Activated naive CD4-positive, alpha-beta T cell treated with anti-CD3 and anti-CD28 coated beads, Interleukin-2, amount 50 U/mL, for 72 hours (primary cell): ENCODE measurements at regions not wholly inside any gene's neighbourhood (a gene's known extent, or its start where the extent isn't known, plus 50 kb on each side); places are given as distances from the start of the nearest gene placed in this dataset.

Source experiments
- ATAC-seq, 2 donors: fragments of 150-1000 bp; cut with Tn5 transposase; 2 replicates each; pipeline ENCODE4 v1.10.0; 2021; ENCODE audit warnings: mild to moderate bottlenecking in 2 of 2, moderate library complexity in 2 of 2
- DNase-seq, 2 donors: peaks; one replicate each; pipeline ENCODE4 v3.0.0; 2021 to 2022; ENCODE audit warnings: low spot score in 2 of 2
- H3K27ac Mint-ChIP-seq, 2 donors: one replicate each; pipeline ENCODE4 v1.8.0; 2022; ENCODE audit warnings: mild to moderate bottlenecking in 2 of 2, mixed read lengths in 2 of 2
- H3K36me3 Mint-ChIP-seq, 2 donors: one replicate each; pipeline ENCODE4 v1.8.0; 2022; ENCODE audit warnings: mixed read lengths in 2 of 2
- H3K9me3 Mint-ChIP-seq, 2 donors: one replicate each; pipeline ENCODE4 v1.8.0; 2022; ENCODE audit warnings: mixed read lengths in 2 of 2

DNA sequence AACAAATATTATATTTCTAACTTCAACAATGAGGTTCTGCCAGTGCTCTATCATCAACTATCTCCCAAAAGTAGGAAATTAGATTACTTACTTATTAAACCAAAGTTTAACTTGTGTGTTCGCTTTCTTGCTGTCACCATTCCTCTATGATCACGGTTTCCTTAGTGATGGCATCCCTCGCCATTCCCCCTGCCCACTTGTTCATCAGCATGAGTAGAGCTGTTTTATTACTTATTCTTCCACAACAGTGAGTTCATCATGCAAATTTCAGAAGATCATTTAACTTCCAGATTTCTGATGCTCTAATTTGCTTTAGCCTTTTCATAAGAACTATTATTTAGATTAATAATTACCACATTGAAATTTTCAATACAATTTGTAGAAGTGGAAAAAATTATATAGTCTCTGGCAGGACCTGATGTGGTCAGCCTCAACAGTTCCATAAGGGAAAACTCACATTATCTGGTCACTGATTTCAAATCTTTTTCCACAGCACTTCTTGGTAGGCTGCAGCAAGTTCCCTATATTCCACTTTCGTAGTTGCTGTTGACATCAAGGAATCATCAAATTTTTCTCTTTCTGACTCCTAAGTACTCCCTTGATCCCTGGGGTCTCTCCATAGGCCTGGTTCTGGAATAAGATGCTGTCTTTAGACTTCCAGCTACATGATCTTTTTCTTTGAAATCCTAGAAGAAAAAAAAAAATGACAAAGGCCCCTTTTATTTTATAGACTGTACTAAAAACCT lies 174.6 kb downstream of the RASSF9 start:
- DNase-seq, result no peak
- H3K36me3 Mint-ChIP-seq, result peaks cover 7 to 9% of the 10 kb centered on the region in 2 donors
- no peak for ATAC-seq
- H3K9me3 Mint-ChIP-seq, result peaks cover 19 to 21% of the 10 kb centered on the region in 2 donors
- H3K27ac Mint-ChIP-seq, result no peak overlapping the region

GRCh38 chr12:85662207-85662602 lies 174.0 kb downstream of the RASSF9 start:
- DNase-seq, result no peak
- H3K36me3 Mint-ChIP-seq, result peaks cover 7 to 9% of the 10 kb centered on the region in 2 donors
- peaks cover 19 to 21% of the 10 kb centered on the region in 2 donors for H3K9me3 Mint-ChIP-seq
- ATAC-seq, result no peak
- H3K27ac Mint-ChIP-seq, result no peak overlapping the region

DNA sequence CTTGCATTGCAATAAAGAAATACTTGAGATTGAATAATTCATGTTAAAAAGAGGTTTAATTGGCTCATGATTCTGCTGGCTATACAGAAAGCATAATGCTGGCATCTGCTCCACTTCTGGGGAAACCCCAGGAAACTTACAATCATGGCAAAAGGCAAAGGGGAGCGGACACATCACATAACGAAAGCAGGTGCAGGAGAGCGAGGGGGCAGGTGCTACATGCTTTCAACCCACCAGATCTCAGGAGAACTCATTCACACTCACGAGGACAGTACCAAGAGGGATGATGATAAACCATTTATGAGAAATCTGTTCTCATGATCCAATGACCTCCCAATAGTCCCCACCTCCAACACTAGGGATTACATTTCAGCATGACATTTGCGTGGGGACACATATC lies 172.6 kb downstream of the RASSF9 start:
- H3K27ac Mint-ChIP-seq, result no peak overlapping the region
- peaks cover 2 to 4% of the 10 kb centered on the region in 2 donors for H3K36me3 Mint-ChIP-seq

DNA sequence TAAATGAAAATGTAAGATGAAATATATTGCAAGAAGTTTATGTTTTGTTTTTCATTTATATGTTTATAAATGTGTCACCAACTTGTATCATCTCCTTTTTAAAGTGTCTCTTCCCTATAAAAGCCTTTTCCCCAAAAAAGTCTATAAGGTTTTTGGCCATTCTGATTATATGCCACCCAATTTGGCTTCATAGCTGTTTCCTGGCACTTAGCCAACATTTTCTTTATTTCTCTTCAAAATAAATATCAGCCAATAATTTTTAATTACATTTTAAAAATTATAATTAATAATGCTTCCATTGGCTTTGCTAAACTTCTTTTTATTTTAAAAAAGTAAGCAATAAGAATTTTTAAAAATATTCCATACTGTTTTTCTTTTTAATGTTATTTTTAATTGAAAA lies 171.8 kb downstream of the RASSF9 start:
- no peak for ATAC-seq
- no peaks in the 10 kb centered on the region for H3K36me3 Mint-ChIP-seq
- H3K9me3 Mint-ChIP-seq, result peaks cover 9 to 11% of the 10 kb centered on the region in 2 donors
- H3K27ac Mint-ChIP-seq, result no peak overlapping the region
- no peak for DNase-seq

More for the DNA sequence above, 172.6 kb downstream of the RASSF9 start:
- no peak for ATAC-seq
- peaks cover 11 to 14% of the 10 kb centered on the region in 2 donors for H3K9me3 Mint-ChIP-seq
- DNase-seq, result no peak

DNA sequence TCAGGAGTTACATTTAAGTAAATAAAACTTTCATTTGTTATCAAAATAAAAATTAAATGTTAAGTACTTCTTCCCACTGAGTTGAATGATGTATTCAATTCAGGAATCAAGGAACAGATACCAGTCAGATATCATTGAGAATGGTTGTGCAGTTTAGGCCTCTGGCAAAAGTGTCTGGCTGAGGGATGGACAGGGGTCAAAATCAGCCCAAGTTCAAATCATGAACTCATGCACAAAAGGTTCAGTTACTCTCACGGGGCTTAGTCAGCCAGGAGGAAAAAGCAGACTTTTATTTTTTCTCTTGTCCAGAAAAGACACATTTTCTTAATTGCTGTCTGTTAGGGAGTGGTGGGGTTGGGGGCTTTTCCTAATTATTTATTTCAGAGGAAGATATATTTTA lies 166.3 kb downstream of the RASSF9 start:
- Mint-ChIP-seq H3K27ac (no peak overlapping the region), H3K36me3 (no peaks in the 10 kb centered on the region), H3K9me3 (peaks cover 0 to 3% of the 10 kb centered on the region in 2 donors)
- no peak for DNase-seq
- ATAC-seq, result no peak

- ATAC-seq, result no peak
- Mint-ChIP-seq H3K36me3 (no peaks in the 10 kb centered on the region), H3K27ac (no peak overlapping the region), H3K9me3 (peaks cover 0 to 8% of the 10 kb centered on the region in 2 donors)
- no peak for DNase-seq
Measured at GRCh38 chr12:85672436-85672835, 163.8 kb downstream of the RASSF9 start.

DNA sequence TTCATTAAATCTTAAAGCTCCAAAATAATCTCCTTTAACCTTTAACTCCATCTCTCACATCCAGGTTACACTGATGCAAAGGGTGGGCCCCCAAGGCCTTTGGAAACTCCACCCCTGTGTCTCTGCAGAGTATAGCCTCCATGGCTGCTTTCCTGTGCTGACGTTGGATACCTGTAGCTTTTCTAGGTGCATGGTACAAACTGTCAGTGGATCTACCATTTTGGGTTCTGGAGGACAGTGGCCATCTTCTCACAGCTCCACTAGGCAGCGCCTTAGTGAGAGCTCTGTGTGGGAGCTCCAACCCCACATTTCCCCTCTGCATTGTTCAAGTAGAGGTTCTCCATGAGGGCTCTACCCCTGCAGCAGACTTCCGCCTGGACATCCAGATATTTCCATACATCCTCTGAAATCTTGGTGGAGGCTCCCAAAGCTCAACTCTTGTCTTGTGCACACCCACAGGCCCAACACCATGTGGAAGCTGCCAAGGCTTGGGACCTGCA lies 162.2 kb downstream of the RASSF9 start:
- DNase-seq (no peak), ATAC-seq (no peak)
- Mint-ChIP-seq H3K9me3 (peaks cover 0 to 8% of the 10 kb centered on the region in 2 donors), H3K27ac (no peak overlapping the region), H3K36me3 (no peaks in the 10 kb centered on the region)

GRCh38 chr12:85676816-85677749 lies 159.1 kb downstream of the RASSF9 start:
- H3K36me3 Mint-ChIP-seq, result no peaks in the 10 kb centered on the region
- DNase-seq (no peak), ATAC-seq (no peak)
- H3K27ac Mint-ChIP-seq, result no peak overlapping the region
- H3K9me3 Mint-ChIP-seq, result peaks cover 10 to 13% of the 10 kb centered on the region in 2 donors

- H3K27ac Mint-ChIP-seq, result no peak overlapping the region
- H3K9me3 Mint-ChIP-seq, result peaks cover 10 to 13% of the 10 kb centered on the region in 2 donors
- no peak for ATAC-seq
Measured at GRCh38 chr12:85679296-85679695, 156.9 kb downstream of the RASSF9 start.

DNA sequence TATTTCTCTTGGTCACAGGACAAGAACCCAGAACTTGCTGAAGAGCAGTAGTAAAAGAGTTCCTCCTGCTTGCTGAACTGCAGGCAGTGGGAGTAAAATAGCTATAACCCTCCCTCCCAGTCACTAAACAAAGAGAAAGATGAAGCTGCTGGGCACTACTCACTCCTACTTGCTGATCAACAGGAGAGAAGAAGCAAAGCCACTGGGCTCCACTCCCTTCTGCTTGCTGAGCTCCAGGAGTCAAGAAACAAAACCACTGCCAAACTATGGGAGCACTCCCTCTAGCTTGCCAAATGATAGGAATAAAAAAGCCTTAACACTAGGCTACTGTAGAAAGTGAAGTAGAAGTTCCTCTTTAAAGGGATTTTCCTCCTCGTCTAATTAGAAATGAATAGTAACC lies 155.3 kb downstream of the RASSF9 start:
- DNase-seq (no peak), ATAC-seq (no peak)
- no peak overlapping the region for H3K27ac Mint-ChIP-seq
- no peaks in the 10 kb centered on the region for H3K36me3 Mint-ChIP-seq
- H3K9me3 Mint-ChIP-seq, result peaks cover 8 to 10% of the 10 kb centered on the region in 2 donors

More at GRCh38 chr12:85679296-85679695, 156.9 kb downstream of the RASSF9 start:
- no peaks in the 10 kb centered on the region for H3K36me3 Mint-ChIP-seq
- DNase-seq, result no peak

GRCh38 chr12:85681333-85681732 lies 154.9 kb downstream of the RASSF9 start:
- H3K27ac Mint-ChIP-seq, result no peak overlapping the region
- no peaks in the 10 kb centered on the region for H3K36me3 Mint-ChIP-seq
- no peak for DNase-seq
- ATAC-seq, result no peak
- H3K9me3 Mint-ChIP-seq, result peaks cover 8 to 10% of the 10 kb centered on the region in 2 donors

DNA sequence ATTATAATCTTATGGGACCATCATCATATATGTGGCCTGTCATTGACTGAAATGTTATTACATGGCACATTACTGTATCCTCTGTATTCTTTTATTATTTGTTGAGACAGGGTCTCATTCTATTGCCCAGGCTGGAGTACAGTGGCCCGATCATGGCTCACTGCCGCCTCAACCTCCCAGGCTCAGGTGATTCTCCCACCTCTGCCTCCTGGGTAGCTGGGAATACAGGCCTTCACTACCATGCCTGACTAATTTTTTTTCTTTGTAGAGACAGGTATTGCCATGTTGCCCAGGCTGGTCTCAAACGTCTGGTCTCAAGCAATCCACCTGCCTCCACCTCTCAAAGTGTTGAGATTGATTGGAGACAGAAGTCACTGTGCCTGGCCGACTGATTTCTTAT lies 153.2 kb downstream of the RASSF9 start:
- H3K36me3 Mint-ChIP-seq, result no peaks in the 10 kb centered on the region
- peaks cover 10 to 15% of the 10 kb centered on the region in 2 donors for H3K9me3 Mint-ChIP-seq
- ATAC-seq (no peak), DNase-seq (no peak)
- no peak overlapping the region for H3K27ac Mint-ChIP-seq

DNA sequence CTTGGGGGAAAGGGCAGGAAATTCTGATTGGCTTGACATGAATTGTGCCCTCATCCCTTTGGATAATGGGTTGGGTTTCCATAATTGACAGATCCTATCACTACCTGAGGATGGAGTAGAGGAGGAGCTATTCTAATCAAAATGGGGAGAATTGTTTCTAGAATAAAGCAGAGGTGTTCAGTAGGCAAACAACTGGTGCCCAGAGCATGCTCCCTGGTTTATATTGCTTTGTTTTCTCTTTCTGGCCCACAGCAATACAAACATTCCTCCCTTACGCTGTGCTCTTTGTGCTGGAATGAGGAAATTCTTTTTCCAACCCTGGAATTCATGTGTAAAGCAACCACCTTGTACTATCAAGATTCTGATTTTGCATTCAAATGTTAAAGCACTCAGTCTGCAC lies 147.4 kb downstream of the RASSF9 start:
- H3K9me3 Mint-ChIP-seq, result peaks cover 0 to 6% of the 10 kb centered on the region in 2 donors
- H3K36me3 Mint-ChIP-seq, result no peaks in the 10 kb centered on the region
- ATAC-seq (no peak), DNase-seq (no peak)
- no peak overlapping the region for H3K27ac Mint-ChIP-seq

DNA sequence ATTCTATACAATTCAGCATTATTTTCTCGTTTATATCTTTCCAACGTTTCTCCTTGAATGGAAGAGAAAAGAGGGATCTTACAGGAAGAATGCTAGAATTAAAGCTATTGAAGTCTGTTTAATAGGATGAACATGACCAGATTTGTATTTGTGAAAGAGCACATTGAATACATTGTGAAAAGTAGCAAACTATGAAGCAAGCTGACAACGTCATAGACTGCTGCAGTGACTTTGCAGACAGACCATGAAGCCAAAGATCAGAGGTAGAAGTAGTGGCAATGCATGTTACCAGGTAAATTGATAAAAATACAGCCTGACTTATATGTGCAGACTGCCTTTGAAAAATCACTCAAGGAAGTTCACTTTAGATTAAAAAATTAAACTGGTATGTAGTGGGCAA lies 146.1 kb downstream of the RASSF9 start:
- no peak for ATAC-seq
- H3K27ac Mint-ChIP-seq, result no peak overlapping the region

DNA sequence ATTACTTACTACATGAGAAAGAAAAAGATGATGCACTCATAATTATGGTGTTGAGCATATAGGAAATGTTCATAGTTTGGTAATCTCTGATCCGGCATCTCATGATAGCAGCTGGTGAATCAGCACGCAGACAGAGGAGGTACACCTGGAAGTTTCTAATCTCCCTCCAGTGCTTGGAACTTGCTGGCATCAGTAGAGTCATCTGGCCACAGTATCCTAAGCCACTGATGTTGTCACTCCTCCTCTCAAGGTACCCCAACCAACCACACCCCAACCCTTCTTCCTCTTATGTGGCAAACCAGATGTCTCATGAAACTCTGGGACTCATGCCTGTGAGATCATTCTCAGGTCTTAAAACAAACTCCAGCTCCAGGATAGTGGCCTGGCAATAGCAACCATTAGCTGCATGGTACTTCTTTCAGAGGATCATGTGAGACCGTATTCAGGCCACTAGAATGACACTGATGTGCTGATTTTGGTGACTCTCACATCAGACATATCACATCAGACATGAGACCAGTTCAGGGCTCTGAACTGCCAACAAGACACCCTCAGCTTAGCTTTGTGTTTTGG lies 143.0 kb downstream of the RASSF9 start:
- peak in 1 of 2 donors; percentile 26 for ATAC-seq
- no peak for DNase-seq
- H3K9me3 Mint-ChIP-seq, result no peaks in the 10 kb centered on the region
- H3K27ac Mint-ChIP-seq, result no peak overlapping the region
- no peaks in the 10 kb centered on the region for H3K36me3 Mint-ChIP-seq

More for the DNA sequence above, 146.1 kb downstream of the RASSF9 start:
- DNase-seq, result no peak
- H3K9me3 Mint-ChIP-seq, result peaks cover 0 to 6% of the 10 kb centered on the region in 2 donors
- no peaks in the 10 kb centered on the region for H3K36me3 Mint-ChIP-seq

DNA sequence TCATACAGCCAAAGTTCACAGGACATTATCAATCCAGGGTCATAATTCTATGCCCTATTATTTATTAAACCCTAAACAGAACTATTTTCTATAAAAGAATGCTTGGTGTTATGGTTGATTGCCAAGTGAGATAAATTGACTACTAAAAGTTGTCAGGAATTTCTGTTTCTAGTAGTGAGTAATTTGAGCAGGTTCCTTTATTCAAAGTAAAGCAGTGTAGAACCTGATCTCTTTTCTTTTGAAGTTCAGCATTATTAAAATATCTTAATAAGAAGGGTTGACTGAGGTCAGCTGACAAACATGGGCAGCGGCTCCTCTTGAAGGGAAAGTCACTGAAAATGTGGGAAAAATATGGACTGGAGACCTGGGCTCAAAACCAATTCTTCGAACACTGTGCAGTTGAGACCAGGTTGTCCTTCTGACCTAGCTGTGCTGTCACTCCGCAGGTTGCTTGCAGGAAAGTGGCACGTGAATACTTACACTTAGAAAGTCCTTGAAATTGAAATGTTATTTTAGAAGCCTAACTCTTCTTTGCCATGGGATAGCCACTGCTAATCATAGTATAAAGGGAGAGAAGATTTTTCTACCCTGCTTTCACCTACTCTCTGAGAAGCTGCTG lies 141.0 kb downstream of the RASSF9 start:
- DNase-seq, result no peak
- no peaks in the 10 kb centered on the region for H3K9me3 Mint-ChIP-seq
- no peaks in the 10 kb centered on the region for H3K36me3 Mint-ChIP-seq
- no peak for ATAC-seq
- H3K27ac Mint-ChIP-seq, result no peak overlapping the region
